ENCODE measurements at regions not wholly inside any gene's neighbourhood (a gene's known extent, or its start where the extent isn't known, plus 50 kb on each side); places are given as distances from the start of the nearest gene placed in this dataset.

GRCh38 chr3:141430316-141430715 is 56.5 kb upstream of the RASA2 start:
- no peak for DNase-seq (ENCODE audit: extremely low spot score)
- ChIA-PET POLR2A (no interaction called here), CTCF (interaction anchor here (0.6 kb wide), 2 partner anchors 23 to 56 kb away, joined by 3 to 4 read pairs; no protein-coding TSS in a partner anchor)
- TF ChIP-seq SP1 (IDR thresholded peaks at IDR 0.05): no peak
- no peak for TF ChIP-seq PKNOX1 (IDR thresholded peaks at IDR 0.05)
- TF ChIP-seq ZNF384 (IDR thresholded peaks at IDR 0.05): no peak
- TF ChIP-seq HDGF (IDR thresholded peaks at IDR 0.05; ENCODE audit: borderline replicate concordance): no peak
- no peak for TF ChIP-seq LEF1 (IDR thresholded peaks at IDR 0.05; ENCODE audit: borderline replicate concordance)
- no peak for TF ChIP-seq FOXA1 (IDR thresholded peaks at IDR 0.05)
- no peak for TF ChIP-seq FOXM1 (IDR thresholded peaks at IDR 0.05; ENCODE audit: borderline replicate concordance)
- no peak for TF ChIP-seq L3MBTL2 (conservative IDR thresholded peaks at IDR 0.05)
- TF ChIP-seq ARNT (IDR thresholded peaks at IDR 0.05): no peak
- TF ChIP-seq SUZ12 (IDR thresholded peaks at IDR 0.05): no peak
- TF ChIP-seq CTBP1 (IDR thresholded peaks at IDR 0.05; ENCODE audit: borderline replicate concordance): no peak
- no peak for TF ChIP-seq BHLHE40 (IDR thresholded peaks at IDR 0.05; ENCODE audit: borderline replicate concordance)
- TF ChIP-seq TARDBP (IDR thresholded peaks at IDR 0.05): no peak
- TF ChIP-seq ELF4 (IDR thresholded peaks at IDR 0.05): no peak
- no peak for TF ChIP-seq FOXK2 (IDR thresholded peaks at IDR 0.05)
- no peak for TF ChIP-seq NFRKB (IDR thresholded peaks at IDR 0.05)

GRCh38 chr3:141431411-141432378 is 55.1 kb upstream of the RASA2 start:
- DNase-seq (ENCODE audit: extremely low spot score): no peak
- ChIA-PET CTCF (interaction anchor here (0.6 to 1.4 kb wide), 4 partner anchors 9 to 172 kb away, joined by 3 to 17 read pairs (median 4); no protein-coding TSS in a partner anchor), POLR2A (interaction anchor here (0.7 to 1.1 kb wide), 5 partner anchors 21 to 56 kb away, joined by 3 to 4 read pairs (median 3); no protein-coding TSS in a partner anchor)
- TF ChIP-seq NFRKB (IDR thresholded peaks at IDR 0.05) (no peak), BHLHE40 (IDR thresholded peaks at IDR 0.05; ENCODE audit: borderline replicate concordance) (no peak), ARNT (IDR thresholded peaks at IDR 0.05) (no peak), HDGF (IDR thresholded peaks at IDR 0.05; ENCODE audit: borderline replicate concordance) (no peak), ZNF384 (IDR thresholded peaks at IDR 0.05) (no peak), FOXM1 (IDR thresholded peaks at IDR 0.05; ENCODE audit: borderline replicate concordance) (no peak), PKNOX1 (IDR thresholded peaks at IDR 0.05) (no peak), FOXA1 (IDR thresholded peaks at IDR 0.05) (no peak), L3MBTL2 (conservative IDR thresholded peaks at IDR 0.05) (no peak), TARDBP (IDR thresholded peaks at IDR 0.05) (no peak), FOXK2 (IDR thresholded peaks at IDR 0.05) (no peak), ELF4 (IDR thresholded peaks at IDR 0.05) (no peak), LEF1 (IDR thresholded peaks at IDR 0.05; ENCODE audit: borderline replicate concordance) (no peak), SUZ12 (IDR thresholded peaks at IDR 0.05) (no peak), CTBP1 (IDR thresholded peaks at IDR 0.05; ENCODE audit: borderline replicate concordance) (no peak)

DNA sequence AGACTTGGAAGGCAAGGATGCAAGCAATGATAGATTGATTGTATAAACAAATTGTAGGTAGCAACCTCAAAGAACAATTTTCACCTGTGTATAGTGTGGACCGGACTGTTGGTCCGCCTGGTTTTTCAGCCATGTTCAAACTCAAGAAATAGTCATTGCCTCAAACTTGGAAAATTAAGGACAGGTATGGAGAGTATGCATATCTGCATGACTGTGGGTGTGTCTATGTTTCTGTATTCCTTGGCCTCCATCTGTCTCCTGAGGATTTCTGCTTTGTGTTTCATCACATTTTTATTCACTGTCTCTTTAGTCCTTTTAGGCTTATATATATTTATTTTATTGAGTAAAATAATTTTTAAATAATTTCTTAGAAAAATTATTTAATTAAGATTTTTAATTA is 53.9 kb upstream of the RASA2 start:
- DNase-seq (ENCODE audit: extremely low spot score): no peak
- TF ChIP-seq ZNF384 (IDR thresholded peaks at IDR 0.05): no peak
- no peak for TF ChIP-seq ARNT (IDR thresholded peaks at IDR 0.05)
- no peak for TF ChIP-seq SUZ12 (IDR thresholded peaks at IDR 0.05)
- no peak for TF ChIP-seq LEF1 (IDR thresholded peaks at IDR 0.05; ENCODE audit: borderline replicate concordance)
- TF ChIP-seq HDGF (IDR thresholded peaks at IDR 0.05; ENCODE audit: borderline replicate concordance): no peak
- TF ChIP-seq FOXA1 (IDR thresholded peaks at IDR 0.05): no peak
- TF ChIP-seq SP1 (IDR thresholded peaks at IDR 0.05): no peak
- no peak for TF ChIP-seq PKNOX1 (IDR thresholded peaks at IDR 0.05)
- CTCF ChIA-PET: interaction anchor here (1.4 kb wide), 1 partner anchor 21 kb away, joined by 17 read pairs; no protein-coding TSS in a partner anchor
- POLR2A ChIA-PET: no interaction called here

GRCh38 chr3:141434255-141434654 is 52.6 kb upstream of the RASA2 start:
- DNase-seq (ENCODE audit: extremely low spot score): no peak
- POLR2A ChIA-PET: no interaction called here
- CTCF ChIA-PET: no interaction called here
- TF ChIP-seq FOXK2 (IDR thresholded peaks at IDR 0.05): no peak
- TF ChIP-seq CTBP1 (IDR thresholded peaks at IDR 0.05; ENCODE audit: borderline replicate concordance): no peak
- no peak for TF ChIP-seq BHLHE40 (IDR thresholded peaks at IDR 0.05; ENCODE audit: borderline replicate concordance)
- TF ChIP-seq SP1 (IDR thresholded peaks at IDR 0.05): no peak
- TF ChIP-seq ARNT (IDR thresholded peaks at IDR 0.05): no peak
- TF ChIP-seq SUZ12 (IDR thresholded peaks at IDR 0.05): no peak
- TF ChIP-seq PKNOX1 (IDR thresholded peaks at IDR 0.05): no peak
- no peak for TF ChIP-seq LEF1 (IDR thresholded peaks at IDR 0.05; ENCODE audit: borderline replicate concordance)
- TF ChIP-seq L3MBTL2 (conservative IDR thresholded peaks at IDR 0.05): no peak
- no peak for TF ChIP-seq FOXM1 (IDR thresholded peaks at IDR 0.05; ENCODE audit: borderline replicate concordance)
- no peak for TF ChIP-seq FOXA1 (IDR thresholded peaks at IDR 0.05)
- TF ChIP-seq HDGF (IDR thresholded peaks at IDR 0.05; ENCODE audit: borderline replicate concordance): no peak
- no peak for TF ChIP-seq TARDBP (IDR thresholded peaks at IDR 0.05)
- TF ChIP-seq ZNF384 (IDR thresholded peaks at IDR 0.05): no peak
- no peak for TF ChIP-seq ELF4 (IDR thresholded peaks at IDR 0.05)
- TF ChIP-seq NFRKB (IDR thresholded peaks at IDR 0.05): no peak

GRCh38 chr3:141436180-141436579 is 50.6 kb upstream of the RASA2 start:
- no peak for DNase-seq (ENCODE audit: extremely low spot score)
- CTCF ChIA-PET: interaction anchor here (0.7 kb wide), 1 partner anchor 19 kb away, joined by 3 read pairs; no protein-coding TSS in a partner anchor
- TF ChIP-seq NFRKB (IDR thresholded peaks at IDR 0.05) (no peak), SP1 (IDR thresholded peaks at IDR 0.05) (no peak), FOXA1 (IDR thresholded peaks at IDR 0.05) (no peak), ZNF384 (IDR thresholded peaks at IDR 0.05) (no peak), SUZ12 (IDR thresholded peaks at IDR 0.05) (no peak), L3MBTL2 (conservative IDR thresholded peaks at IDR 0.05) (no peak), TARDBP (IDR thresholded peaks at IDR 0.05) (no peak), ARNT (IDR thresholded peaks at IDR 0.05) (no peak)
- POLR2A ChIA-PET: interaction anchor here (1.0 kb wide), 1 partner anchor 124 kb away, joined by 3 read pairs; no protein-coding TSS in a partner anchor

Measured in HEK293T (cell line).